ENCODE measurements at regions not wholly inside any gene's neighbourhood (a gene's known extent, or its start where the extent isn't known, plus 50 kb on each side); places are given as distances from the start of the nearest gene placed in this dataset.

DNA sequence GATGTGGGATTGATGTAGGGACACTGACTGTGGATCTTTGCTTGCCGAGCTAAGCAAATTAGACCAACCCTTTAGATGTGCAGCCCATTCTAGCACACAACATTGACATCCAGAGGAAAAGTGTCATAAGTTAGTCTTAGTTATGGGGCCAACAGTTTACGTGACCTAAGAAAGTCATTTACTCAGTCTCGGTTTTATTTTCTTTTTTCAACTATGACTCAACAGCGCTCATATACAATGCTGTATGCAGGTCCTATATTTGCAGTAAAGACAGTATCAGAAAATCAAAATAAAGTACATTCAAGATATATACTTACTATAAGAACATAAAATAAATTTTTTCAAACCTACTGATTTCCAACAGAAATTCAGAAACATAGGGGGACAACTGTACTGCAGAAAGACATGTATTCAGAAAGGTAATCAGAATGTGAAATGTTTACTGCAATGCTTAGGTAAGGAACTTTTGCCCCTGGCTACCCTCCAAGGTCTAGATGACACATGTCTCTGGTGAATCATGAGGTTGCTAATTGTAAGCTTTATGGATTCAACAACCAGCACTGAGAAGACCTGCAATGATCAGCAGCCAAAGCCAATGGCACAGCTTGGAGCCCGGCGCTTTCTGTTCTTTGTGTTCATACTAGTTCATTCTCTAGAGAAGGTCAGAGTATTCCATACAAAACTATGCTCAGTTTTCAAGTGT lies 317.5 kb upstream of the CNTN6 start:
- no peaks in the 10 kb centered on the region for H3K27me3 ChIP-seq (ENCODE audit: control insufficient read depth, insufficient read depth, low read length)
- DNase-seq (ENCODE audit: low read depth, low spot score) (peak; percentile 39), ATAC-seq (no peak)
- intact Hi-C loops (cut with micrococcal nuclease; ENCODE audit: unreplicated experiment): no loop called here
- no peaks in the 10 kb centered on the region for H3K4me1 ChIP-seq (ENCODE audit: control insufficient read depth, insufficient read depth, low read length)
- ChIA-PET CTCF (no interaction called here), POLR2A (no interaction called here)
- no peaks in the 10 kb centered on the region for H3K9me3 ChIP-seq (ENCODE audit: control insufficient read depth, insufficient read depth, low read depth, low read length)
- TF ChIP-seq CTCF (IDR thresholded peaks at IDR 0.05): no peak
- TF ChIP-seq POLR2AphosphoS5 (IDR thresholded peaks at IDR 0.05; ENCODE audit: low read depth, low read length): no peak
- TF ChIP-seq, protein P1, sequence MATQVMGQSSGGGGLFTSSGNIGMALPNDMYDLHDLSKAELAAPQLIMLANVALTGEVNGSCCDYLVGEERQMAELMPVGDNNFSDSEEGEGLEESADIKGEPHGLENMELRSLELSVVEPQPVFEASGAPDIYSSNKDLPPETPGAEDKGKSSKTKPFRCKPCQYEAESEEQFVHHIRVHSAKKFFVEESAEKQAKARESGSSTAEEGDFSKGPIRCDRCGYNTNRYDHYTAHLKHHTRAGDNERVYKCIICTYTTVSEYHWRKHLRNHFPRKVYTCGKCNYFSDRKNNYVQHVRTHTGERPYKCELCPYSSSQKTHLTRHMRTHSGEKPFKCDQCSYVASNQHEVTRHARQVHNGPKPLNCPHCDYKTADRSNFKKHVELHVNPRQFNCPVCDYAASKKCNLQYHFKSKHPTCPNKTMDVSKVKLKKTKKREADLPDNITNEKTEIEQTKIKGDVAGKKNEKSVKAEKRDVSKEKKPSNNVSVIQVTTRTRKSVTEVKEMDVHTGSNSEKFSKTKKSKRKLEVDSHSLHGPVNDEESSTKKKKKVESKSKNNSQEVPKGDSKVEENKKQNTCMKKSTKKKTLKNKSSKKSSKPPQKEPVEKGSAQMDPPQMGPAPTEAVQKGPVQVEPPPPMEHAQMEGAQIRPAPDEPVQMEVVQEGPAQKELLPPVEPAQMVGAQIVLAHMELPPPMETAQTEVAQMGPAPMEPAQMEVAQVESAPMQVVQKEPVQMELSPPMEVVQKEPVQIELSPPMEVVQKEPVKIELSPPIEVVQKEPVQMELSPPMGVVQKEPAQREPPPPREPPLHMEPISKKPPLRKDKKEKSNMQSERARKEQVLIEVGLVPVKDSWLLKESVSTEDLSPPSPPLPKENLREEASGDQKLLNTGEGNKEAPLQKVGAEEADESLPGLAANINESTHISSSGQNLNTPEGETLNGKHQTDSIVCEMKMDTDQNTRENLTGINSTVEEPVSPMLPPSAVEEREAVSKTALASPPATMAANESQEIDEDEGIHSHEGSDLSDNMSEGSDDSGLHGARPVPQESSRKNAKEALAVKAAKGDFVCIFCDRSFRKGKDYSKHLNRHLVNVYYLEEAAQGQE (IDR thresholded peaks at IDR 0.05; ENCODE audit: insufficient read depth in 1 of 2, low read depth in 2 of 2, low read length in 1 of 2): no peak
- no peak for TF ChIP-seq SIN3A (IDR thresholded peaks at IDR 0.05; ENCODE audit: borderline replicate concordance, insufficient read depth, low read depth, low read length)
- TF ChIP-seq TCF7L2 (IDR thresholded peaks at IDR 0.05; ENCODE audit: low read depth, low read length): no peak
- in situ Hi-C loops (cut with HindIII; ENCODE audit: low pct_unique_long_range_greater_than_20kb, low sequenced_read_pairs): no loop called here
- BruUV-seq (replicated peaks): no TSS peak
- no peak overlapping the region for H3K4me3 ChIP-seq (ENCODE audit: low read depth in 2 of 2, low read length in 2 of 2)
- no peaks in the 10 kb centered on the region for H3K36me3 ChIP-seq (ENCODE audit: control insufficient read depth, insufficient read depth, low read length)
- no peak overlapping the region for H3K27ac ChIP-seq (ENCODE audit: low read length)

- ATAC-seq: no peak
- TF ChIP-seq TCF7L2 (IDR thresholded peaks at IDR 0.05; ENCODE audit: low read depth, low read length) (no peak), CTCF (IDR thresholded peaks at IDR 0.05) (no peak), SIN3A (IDR thresholded peaks at IDR 0.05; ENCODE audit: borderline replicate concordance, insufficient read depth, low read depth, low read length) (no peak), POLR2AphosphoS5 (IDR thresholded peaks at IDR 0.05; ENCODE audit: low read depth, low read length) (no peak)
- TF ChIP-seq, protein P1 (IDR thresholded peaks at IDR 0.05; ENCODE audit: insufficient read depth in 1 of 2, low read depth in 2 of 2, low read length in 1 of 2): no peak
- no peaks in the 10 kb centered on the region for H3K9me3 ChIP-seq (ENCODE audit: control insufficient read depth, insufficient read depth, low read depth, low read length)
- intact Hi-C loops (cut with micrococcal nuclease; ENCODE audit: unreplicated experiment): no loop called here
- no peaks in the 10 kb centered on the region for H3K27me3 ChIP-seq (ENCODE audit: control insufficient read depth, insufficient read depth, low read length)
- in situ Hi-C loops (cut with HindIII; ENCODE audit: low pct_unique_long_range_greater_than_20kb, low sequenced_read_pairs): no loop called here
- no peaks in the 10 kb centered on the region for H3K36me3 ChIP-seq (ENCODE audit: control insufficient read depth, insufficient read depth, low read length)
- no TSS peak for BruUV-seq (replicated peaks)
- CTCF ChIA-PET: no interaction called here
- POLR2A ChIA-PET: no interaction called here
- H3K27ac ChIP-seq (ENCODE audit: low read length): no peak overlapping the region
- no peak for DNase-seq (ENCODE audit: low read depth, low spot score)
- H3K4me3 ChIP-seq (ENCODE audit: low read depth in 2 of 2, low read length in 2 of 2): no peak overlapping the region
- no peaks in the 10 kb centered on the region for H3K4me1 ChIP-seq (ENCODE audit: control insufficient read depth, insufficient read depth, low read length)
These were observed 312.3 kb upstream of the CNTN6 start for GRCh38 chr3:780505-780904.
